Gastrocnemius medialis (tissue), 4 donors: ENCODE measurements at regions not wholly inside any gene's neighbourhood (a gene's known extent, or its start where the extent isn't known, plus 50 kb on each side); places are given as distances from the start of the nearest gene placed in this dataset.

Experiments
- ATAC-seq, 2 donors: fragments of 150-250 bp; one replicate each; pipeline ENCODE4 v1.9.1; 2016
- DNase-seq, 2 donors: peaks; one replicate each; pipeline ENCODE4 v3.0.0-alpha.2; 2019
- H3K27ac ChIP-seq, 4 donors: fragments of 200-600 bp; sonication (generic); 1 replicate in 1 of 4; 2 replicates in 3 of 4; pipeline ENCODE4 v1.5.1; 2016 to 2018; ENCODE audit warnings: mild to moderate bottlenecking in 2 of 4, moderate library complexity in 1 of 4
- H3K27me3 ChIP-seq, 3 donors: fragments of 200-600 bp; sonication (generic) in 2 of 3; 1 replicate in 1 of 3; 2 replicates in 2 of 3; pipeline versions ENCODE4 v1.5.1 to v1.6.0; 2016 to 2019; ENCODE audit warnings: mild to moderate bottlenecking in 1 of 3, moderate library complexity in 1 of 3
- H3K36me3 ChIP-seq, 2 donors: fragments of 200-600 bp; sonication (generic) in 1 of 2; one replicate each; pipeline ENCODE4 v1.5.1; 2017 to 2018
- H3K4me1 ChIP-seq, 2 donors: fragments of 200-600 bp; sonication (generic) in 1 of 2; one replicate each; pipeline ENCODE4 v1.5.1; 2016 to 2017; ENCODE audit warnings: mild to moderate bottlenecking in 2 of 2
- H3K4me3 ChIP-seq, 4 donors: fragments of 200-600 bp; sonication (generic) in 3 of 4; 1 replicate in 1 of 4; 2 replicates in 3 of 4; pipeline ENCODE4 v1.5.1; 2016 to 2019; ENCODE audit warnings: mild to moderate bottlenecking in 2 of 4
- H3K9me3 ChIP-seq, 3 donors: fragments of 200-600 bp; sonication (generic) in 2 of 3; 1 replicate in 1 of 3; 2 replicates in 2 of 3; pipeline ENCODE4 v1.5.1; 2016 to 2019
- CTCF ChIP-seq, 5 experiments: fragments of 450-650 bp in 3 of 5; fragments of 200-600 bp in 2 of 5; sonication (generic) in 2 of 5; IDR thresholded peaks in 4 of 5; conservative IDR thresholded peaks in 1 of 5; 1 replicate in 4 of 5; 2 replicates in 1 of 5; pipeline ENCODE4 v1.5.1; 2016 to 2019; ENCODE audit warnings: antibody characterized with exemption in 5 of 5, mild to moderate bottlenecking in 3 of 5, moderate library complexity in 3 of 5
- POLR2A ChIP-seq, 2 donors: fragments of 450-650 bp; IDR thresholded peaks; one replicate each; pipeline ENCODE4 v1.6.1; 2017; ENCODE audit warnings: antibody characterized with exemption in 2 of 2, mild to moderate bottlenecking in 2 of 2, moderate library complexity in 2 of 2
- in situ Hi-C, 4 donors: fragments of 200-750 bp; cut with MboI; loops; one replicate each; pipeline versions ENCODE4 v1.15.0 to v1.8.0; 2017; ENCODE audit warnings: low sequenced_read_pairs in 4 of 4
- intact Hi-C: fragments of 100-400 bp; cut with DNase I; formaldehyde crosslinking; loops from one replicate; pipeline ENCODE4 v1.15.1; 2023; ENCODE audit warnings: low total_unique reads

DNA sequence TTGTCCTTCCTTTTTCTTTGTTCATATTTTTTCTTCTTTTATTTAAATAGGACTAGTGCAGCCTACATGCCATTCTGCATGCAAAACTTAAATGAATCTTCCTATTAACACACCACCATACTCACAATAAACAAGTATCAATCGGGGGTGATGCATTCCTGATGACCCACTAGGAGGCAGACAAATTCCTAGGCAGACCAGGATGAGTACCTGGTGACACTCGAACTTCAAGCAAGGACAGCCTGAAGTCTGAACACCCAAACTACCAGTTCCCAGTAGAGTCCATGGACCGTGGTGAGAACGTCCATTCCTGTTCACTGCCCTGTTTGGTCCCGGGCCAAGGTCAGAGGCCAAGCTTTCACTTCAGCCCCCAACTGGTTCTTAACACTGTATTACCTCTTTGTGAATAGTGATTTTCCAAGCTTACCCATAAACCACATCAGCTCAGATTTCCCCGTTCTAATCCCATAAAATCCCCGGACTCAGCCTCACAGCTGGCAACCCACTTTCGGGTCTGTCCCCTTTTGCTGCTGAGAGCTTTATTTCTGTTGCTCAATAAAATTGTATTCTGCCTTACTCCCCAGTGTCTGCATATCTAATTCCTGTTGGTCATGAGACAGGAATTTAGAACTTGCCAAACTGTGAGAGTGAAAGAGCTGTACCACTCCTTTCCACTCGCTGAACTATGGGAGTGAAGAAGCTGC, 1286.6 kb downstream of the FSTL5 start:
- in situ Hi-C loops: no loop called here
- Histone ChIP-seq H3K9me3 (no peaks in the 10 kb centered on the region), H3K4me3 (no peak overlapping the region), H3K27me3 (no peaks in the 10 kb centered on the region), H3K27ac (no peak overlapping the region), H3K36me3 (no peaks in the 10 kb centered on the region), H3K4me1 (no peaks in the 10 kb centered on the region)
- no peak for TF ChIP-seq CTCF (IDR thresholded peaks at IDR 0.05 in 4 of 5, conservative IDR thresholded peaks at IDR 0.05 in 1 of 5)
- TF ChIP-seq POLR2A (IDR thresholded peaks at IDR 0.05): no peak
- ATAC-seq (no peak), DNase-seq (no peak)
- intact Hi-C loops: no loop called here

DNA sequence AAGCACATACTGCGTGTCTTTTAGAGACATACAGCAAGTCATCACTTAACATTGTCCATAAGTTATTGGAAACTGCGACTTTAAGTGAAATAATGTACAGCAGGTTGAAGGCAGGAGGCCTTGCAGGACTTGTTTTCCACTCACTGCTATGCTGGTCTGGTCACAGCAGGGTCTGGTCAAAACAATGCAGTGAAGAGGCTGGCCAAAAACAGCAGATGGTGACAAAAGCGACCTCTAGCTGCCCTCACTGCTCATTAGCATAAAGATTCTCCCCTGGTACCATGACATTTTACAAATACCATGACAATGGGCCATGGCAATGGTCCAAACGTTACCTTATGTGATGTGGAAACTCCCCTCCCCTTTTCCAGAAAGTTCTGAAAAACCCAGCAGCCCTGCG, 1283.6 kb downstream of the FSTL5 start:
- no peaks in the 10 kb centered on the region for H3K9me3 ChIP-seq
- H3K4me3 ChIP-seq: no peak overlapping the region
- in situ Hi-C loops: no loop called here
- ATAC-seq (no peak), DNase-seq (no peak)
- intact Hi-C loops: no loop called here
- H3K36me3 ChIP-seq: no peaks in the 10 kb centered on the region
- no peak overlapping the region for H3K27ac ChIP-seq
- H3K4me1 ChIP-seq: no peaks in the 10 kb centered on the region
- no peak for TF ChIP-seq CTCF (IDR thresholded peaks at IDR 0.05 in 4 of 5, conservative IDR thresholded peaks at IDR 0.05 in 1 of 5)
- TF ChIP-seq POLR2A (IDR thresholded peaks at IDR 0.05): no peak
- H3K27me3 ChIP-seq: no peaks in the 10 kb centered on the region

DNA sequence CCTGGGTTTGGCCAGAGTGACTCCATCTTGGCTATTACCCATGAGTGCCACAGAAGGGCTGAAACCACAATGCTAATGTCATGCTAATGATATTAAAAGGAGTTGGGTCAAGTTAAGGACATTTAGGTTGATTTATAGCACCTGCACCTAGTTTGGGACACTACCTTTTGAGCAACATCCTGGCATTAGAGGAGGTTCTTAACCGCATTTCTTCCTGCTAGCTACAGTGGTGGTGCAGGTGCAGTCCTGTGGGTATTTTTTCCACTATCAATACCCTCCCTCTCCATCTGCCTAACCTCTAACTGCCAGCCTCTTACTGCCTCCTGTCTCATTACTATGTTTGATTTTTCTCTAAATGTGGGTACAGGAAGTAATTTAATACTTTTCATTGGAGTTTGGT, 1276.1 kb downstream of the FSTL5 start:
- no peak overlapping the region for H3K4me3 ChIP-seq
- no peaks in the 10 kb centered on the region for H3K4me1 ChIP-seq
- intact Hi-C loops (no loop called here), in situ Hi-C loops (no loop called here)
- ATAC-seq: no peak
- no peak for DNase-seq
- TF ChIP-seq POLR2A (IDR thresholded peaks at IDR 0.05) (no peak), CTCF (IDR thresholded peaks at IDR 0.05 in 4 of 5, conservative IDR thresholded peaks at IDR 0.05 in 1 of 5) (no peak)
- H3K9me3 ChIP-seq: no peaks in the 10 kb centered on the region
- no peaks in the 10 kb centered on the region for H3K27me3 ChIP-seq
- no peaks in the 10 kb centered on the region for H3K36me3 ChIP-seq
- no peak overlapping the region for H3K27ac ChIP-seq

GRCh38 chr4:160894128-160894527, 1269.7 kb downstream of the FSTL5 start:
- Histone ChIP-seq H3K27ac (no peak overlapping the region), H3K9me3 (no peaks in the 10 kb centered on the region), H3K4me1 (no peaks in the 10 kb centered on the region), H3K36me3 (no peaks in the 10 kb centered on the region), H3K27me3 (no peaks in the 10 kb centered on the region), H3K4me3 (no peak overlapping the region)
- DNase-seq: no peak
- no peak for ATAC-seq
- intact Hi-C loops (no loop called here), in situ Hi-C loops (no loop called here)
- TF ChIP-seq CTCF (IDR thresholded peaks at IDR 0.05 in 4 of 5, conservative IDR thresholded peaks at IDR 0.05 in 1 of 5) (no peak), POLR2A (IDR thresholded peaks at IDR 0.05) (no peak)

DNA sequence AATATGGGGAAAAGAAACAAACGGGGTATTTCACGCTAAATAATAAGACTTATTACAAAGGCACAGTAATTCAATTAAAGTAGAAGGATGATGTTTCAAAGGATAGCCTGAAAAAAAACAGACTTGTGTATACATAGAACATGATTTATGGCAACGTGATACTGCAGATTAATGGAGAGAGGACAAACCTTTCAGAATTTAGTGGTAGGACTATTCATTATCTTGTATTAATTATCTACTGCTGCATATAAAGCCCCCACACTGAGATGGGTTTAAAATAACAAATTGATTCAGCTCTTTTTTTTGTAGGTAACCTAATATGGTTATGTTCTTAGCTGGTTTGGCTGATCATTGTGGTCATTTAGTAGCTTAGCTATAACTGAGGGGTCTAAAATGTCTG, 1269.0 kb downstream of the FSTL5 start:
- Histone ChIP-seq H3K4me1 (no peaks in the 10 kb centered on the region), H3K36me3 (no peaks in the 10 kb centered on the region), H3K27ac (no peak overlapping the region), H3K9me3 (no peaks in the 10 kb centered on the region), H3K27me3 (no peaks in the 10 kb centered on the region), H3K4me3 (no peak overlapping the region)
- in situ Hi-C loops: no loop called here
- TF ChIP-seq CTCF (IDR thresholded peaks at IDR 0.05 in 4 of 5, conservative IDR thresholded peaks at IDR 0.05 in 1 of 5) (no peak), POLR2A (IDR thresholded peaks at IDR 0.05) (no peak)
- DNase-seq: no peak
- ATAC-seq: no peak
- intact Hi-C loops: no loop called here
